OCI-LY1 (cell line): ENCODE measurements at regions not wholly inside any gene's neighbourhood (a gene's known extent, or its start where the extent isn't known, plus 50 kb on each side); places are given as distances from the start of the nearest gene placed in this dataset.

Experiments used
- CTCF ChIP-seq: fragments of 200-600 bp; sonication (generic), shearing (Covaris generic); IDR thresholded peaks from 2 replicates; pipeline ENCODE4 v1.5.1; 2017; ENCODE audit warnings: mild to moderate bottlenecking, antibody characterized with exemption, low read length, moderate library complexity, mixed read lengths
- EZH2 ChIP-seq: fragments of 200-600 bp; sonication (generic), shearing (Covaris generic); IDR thresholded peaks from 2 replicates; pipeline ENCODE4 v1.8.0; 2017; ENCODE audit warnings: borderline replicate concordance, mixed run types, mild to moderate bottlenecking, antibody characterized with exemption, low read length, moderate library complexity, mixed read lengths

- TF ChIP-seq CTCF (no peak), EZH2 (no peak)
Measured at GRCh38 chr20:60073086-60073485, 114.9 kb downstream of the CDH26 start.
